UCSD-AML1 (cell line): ENCODE measurements at regions not wholly inside any gene's neighbourhood (a gene's known extent, or its start where the extent isn't known, plus 50 kb on each side); places are given as distances from the start of the nearest gene placed in this dataset.

Source experiments
- DNase-seq: peaks from one replicate; lab custom pipeline; 2025; ENCODE audit not compliant: unreplicated experiment; lab: John Stamatoyannopoulos, UW

DNA sequence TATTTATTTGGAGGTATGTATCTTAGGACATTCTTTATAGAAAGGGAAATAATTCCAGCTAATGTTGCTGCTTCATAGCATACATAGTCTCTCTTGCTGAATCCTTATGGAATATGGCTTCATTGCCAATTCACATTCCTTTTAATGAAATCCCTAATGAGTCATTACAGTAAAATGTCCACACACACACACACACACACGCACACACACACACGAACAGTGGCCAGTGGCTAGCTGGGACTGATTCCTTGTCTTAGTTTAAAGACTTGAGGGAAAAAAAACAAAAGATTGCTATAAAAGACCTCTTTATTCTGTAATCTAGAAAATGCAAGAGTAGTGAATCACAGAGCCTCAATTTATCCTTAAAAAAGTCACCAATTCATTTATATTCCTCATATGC lies 301.6 kb downstream of the SLITRK6 start:
- no peak for DNase-seq

DNA sequence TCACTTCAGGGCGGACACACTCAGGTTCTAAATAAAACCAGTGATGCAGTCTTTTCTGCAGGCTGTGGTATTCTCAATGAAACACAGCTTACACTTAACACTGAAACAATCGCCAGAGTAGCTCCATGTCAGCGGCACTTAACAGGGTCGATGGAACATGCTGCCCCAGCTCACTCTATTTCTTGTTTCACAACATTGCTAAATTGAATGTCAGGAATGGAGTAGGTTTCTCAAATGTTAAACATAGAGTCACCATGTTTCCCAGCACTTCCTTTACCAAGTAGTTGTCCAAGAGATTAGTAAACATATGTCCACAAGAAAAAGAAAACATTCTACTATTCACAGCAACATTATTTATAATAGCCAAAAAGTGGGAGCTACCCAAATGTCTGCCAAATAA lies 306.9 kb downstream of the SLITRK6 start:
- DNase-seq, result no peak

DNA sequence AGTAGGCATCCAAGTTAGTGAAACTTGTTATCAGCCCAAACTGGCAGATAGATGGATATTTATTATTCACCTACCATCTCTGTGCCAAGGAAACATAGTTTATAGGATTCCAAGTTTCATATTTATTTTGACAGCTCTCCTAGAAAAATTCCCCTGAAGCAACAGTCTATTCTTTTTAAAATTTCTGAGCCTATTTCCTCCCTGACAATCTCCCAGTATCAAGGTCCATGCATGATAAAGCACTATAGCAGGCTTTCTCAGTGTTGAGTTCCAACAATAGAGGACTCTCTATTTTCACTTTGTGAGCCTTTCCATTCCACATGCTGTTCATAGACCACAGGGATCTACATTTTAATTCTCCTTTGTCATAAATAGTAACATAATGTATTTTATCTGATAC lies 312.6 kb downstream of the SLITRK6 start:
- no peak for DNase-seq

DNA sequence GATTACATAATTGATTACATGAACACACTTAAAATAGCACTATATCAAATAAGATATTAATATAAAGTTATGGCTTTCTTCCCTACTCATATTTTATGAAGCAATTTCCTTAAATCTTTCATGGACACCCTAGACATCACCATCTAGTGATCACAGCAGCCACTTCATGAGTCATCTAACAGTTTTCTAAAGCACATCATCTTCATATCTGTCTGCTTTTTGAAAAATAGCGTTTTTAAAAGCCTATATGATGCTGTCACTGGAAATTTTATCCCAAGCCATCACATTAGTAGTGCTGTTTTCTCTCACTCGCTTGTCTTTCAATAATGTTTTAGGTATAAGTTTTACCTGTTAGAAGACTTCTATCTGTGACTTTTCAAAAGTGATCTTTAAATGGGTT lies 326.1 kb downstream of the SLITRK6 start:
- no peak for DNase-seq

- no peak for DNase-seq
Observed at GRCh38 chr13:85469320-85469719, 329.9 kb downstream of the SLITRK6 start.

- DNase-seq, result no peak
Observed at GRCh38 chr13:85462792-85463425, 336.3 kb downstream of the SLITRK6 start.

GRCh38 chr13:85461621-85462020 lies 337.6 kb downstream of the SLITRK6 start:
- no peak for DNase-seq

GRCh38 chr13:85445534-85445933 lies 353.7 kb downstream of the SLITRK6 start:
- DNase-seq, result no peak

DNA sequence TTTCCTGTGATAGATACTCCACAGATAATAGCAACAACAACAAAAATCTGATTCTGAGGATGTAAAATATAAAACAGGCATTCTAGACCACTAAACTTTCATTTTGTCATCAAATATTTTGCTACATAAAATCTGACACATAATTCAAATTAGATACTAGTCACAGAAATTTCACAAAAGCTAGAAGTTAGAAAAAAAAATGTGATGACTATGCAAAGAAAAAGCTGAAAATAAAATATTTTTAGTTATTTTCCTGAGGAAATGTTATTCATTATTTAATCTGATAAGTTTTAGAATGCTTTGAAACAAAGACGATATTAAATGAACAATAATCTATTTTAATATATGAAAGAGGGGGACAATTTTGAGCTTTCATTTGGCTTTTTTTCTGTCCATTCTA lies 357.2 kb downstream of the SLITRK6 start:
- DNase-seq, result no peak

GRCh38 chr13:85441364-85441763 lies 357.9 kb downstream of the SLITRK6 start:
- DNase-seq, result no peak

DNA sequence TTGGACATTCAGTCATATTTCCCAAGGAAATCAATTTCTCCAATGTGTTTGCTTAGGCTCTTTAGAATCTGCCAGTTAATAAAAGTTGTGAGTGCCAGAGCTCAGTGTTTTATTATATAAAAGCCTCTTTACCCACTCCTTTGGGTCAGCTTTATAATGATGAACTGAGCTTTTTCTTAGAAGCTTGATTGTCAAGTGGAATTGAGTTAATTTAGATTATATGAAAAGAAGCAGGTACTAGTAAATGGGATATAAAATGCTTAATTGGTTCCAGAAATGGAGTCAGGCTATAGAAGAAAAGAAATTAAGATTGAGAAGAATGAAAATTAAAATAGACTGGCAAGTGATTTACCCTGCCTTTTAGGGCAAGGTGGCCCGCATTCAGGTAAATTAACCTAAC lies 363.2 kb downstream of the SLITRK6 start:
- no peak for DNase-seq

GRCh38 chr13:85434927-85435326 lies 364.3 kb downstream of the SLITRK6 start:
- DNase-seq, result no peak

GRCh38 chr13:85432881-85433280 lies 366.3 kb downstream of the SLITRK6 start:
- no peak for DNase-seq

DNA sequence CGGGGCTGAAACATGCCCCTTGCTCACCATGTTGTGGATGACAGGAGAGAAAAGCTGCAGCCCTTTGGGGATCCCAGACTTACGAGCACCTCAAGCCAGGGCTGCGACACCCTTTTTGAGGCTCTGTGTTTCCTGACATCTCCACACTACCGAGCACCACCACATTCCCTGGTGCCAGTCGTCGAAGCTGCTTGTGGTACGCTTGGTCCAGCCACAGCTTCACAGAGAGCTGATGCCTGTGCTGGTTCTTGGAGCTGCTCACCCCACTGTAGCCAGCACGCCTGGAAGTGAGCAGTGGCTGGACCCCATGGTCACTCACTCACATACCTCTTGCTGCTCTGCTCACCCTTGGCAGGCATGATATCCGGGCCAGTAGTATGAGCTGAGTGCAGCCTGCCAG lies 367.5 kb downstream of the SLITRK6 start:
- no peak for DNase-seq

- no peak for DNase-seq
Observed at GRCh38 chr13:85430216-85430794, 368.9 kb downstream of the SLITRK6 start.

- no peak for DNase-seq
Observed at GRCh38 chr13:85427416-85427815, 371.8 kb downstream of the SLITRK6 start.

GRCh38 chr13:85420136-85420535 lies 379.1 kb downstream of the SLITRK6 start:
- DNase-seq, result no peak

DNA sequence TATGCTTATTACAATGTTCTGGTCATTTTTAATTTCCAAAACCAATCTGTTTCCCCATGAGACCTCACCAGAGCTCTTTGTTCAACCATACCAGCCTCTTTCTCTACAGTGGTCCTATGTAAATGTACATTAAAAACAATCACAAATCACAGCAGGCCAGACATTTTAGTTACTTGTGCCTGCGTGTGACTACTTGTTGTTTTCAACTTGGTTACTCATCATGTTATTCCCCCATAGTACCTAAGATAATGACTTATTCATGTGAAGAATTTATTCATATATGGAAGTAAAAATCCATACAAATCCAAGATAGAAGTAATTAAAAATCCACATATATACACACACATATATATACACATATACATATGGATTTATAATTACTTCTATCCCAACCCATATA lies 379.6 kb downstream of the SLITRK6 start:
- DNase-seq, result no peak

DNA sequence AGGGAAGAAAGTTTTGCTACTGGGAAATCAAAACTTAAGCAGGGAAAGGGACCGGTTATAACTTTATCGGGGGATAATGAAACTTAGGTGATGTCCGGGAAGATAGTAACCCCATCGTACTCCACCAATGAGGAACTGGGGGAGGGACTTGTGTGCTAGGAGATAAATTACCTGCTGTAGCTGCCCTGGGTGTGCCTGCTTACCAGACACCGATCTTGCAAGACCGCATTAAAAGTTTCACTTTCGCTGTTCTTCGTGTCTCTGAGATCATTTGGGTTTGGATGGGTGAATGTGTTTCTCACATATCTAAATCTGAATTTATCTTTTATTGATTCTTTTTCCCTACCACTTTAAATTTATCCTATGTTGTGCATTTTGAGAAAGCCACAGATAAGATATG lies 381.4 kb downstream of the SLITRK6 start:
- no peak for DNase-seq

DNA sequence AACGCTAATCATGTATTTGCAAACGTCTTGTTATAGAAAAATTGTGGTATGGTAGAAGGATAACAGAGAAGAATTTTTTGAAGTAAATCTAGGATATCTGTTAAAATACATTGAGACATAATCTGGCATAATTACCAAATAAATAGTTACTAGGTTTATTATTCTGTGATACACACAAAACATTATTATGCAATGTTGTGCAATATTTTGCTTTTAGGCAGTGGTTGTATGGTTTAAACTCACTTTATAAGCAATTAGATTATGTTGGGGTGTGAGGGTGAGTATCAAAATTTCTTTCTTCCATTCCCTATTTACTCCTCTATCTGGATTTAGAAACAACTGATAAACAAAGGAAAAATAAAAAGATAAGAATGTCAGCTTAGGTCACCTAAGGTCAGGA lies 385.6 kb downstream of the SLITRK6 start:
- no peak for DNase-seq

DNA sequence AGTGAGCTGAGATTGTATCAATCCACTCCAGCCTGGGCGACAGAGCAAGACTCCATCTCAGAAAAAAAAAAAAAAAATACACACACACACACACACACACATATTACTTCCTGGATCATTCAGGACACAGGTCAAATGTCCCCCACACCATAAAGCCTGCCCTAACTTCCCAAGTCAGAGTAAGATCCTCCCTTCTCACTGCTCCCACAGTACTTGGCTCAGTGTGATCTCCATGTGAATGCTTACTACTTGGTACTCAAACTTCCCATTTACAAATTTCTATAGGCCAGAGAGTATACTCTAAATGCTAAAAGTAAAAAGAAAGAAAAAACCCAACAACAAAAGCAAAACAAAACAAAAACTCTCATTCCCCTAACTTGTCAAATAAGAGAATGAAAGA lies 386.8 kb downstream of the SLITRK6 start:
- DNase-seq, result no peak

- DNase-seq, result no peak
Observed at GRCh38 chr13:85411591-85411990, 387.6 kb downstream of the SLITRK6 start.

GRCh38 chr13:85408415-85408814 lies 390.8 kb downstream of the SLITRK6 start:
- no peak for DNase-seq
